GM23338 (cell line): ENCODE measurements at regions not wholly inside any gene's neighbourhood (a gene's known extent, or its start where the extent isn't known, plus 50 kb on each side); places are given as distances from the start of the nearest gene placed in this dataset.

Source experiments
- ATAC-seq: fragments of 200-7000 bp; cut with Tn5 transposase; 3 replicates; pipeline ENCODE4 v1.9.1; 2020
- DNase-seq: peaks from one replicate; pipeline ENCODE4 v3.0.0-alpha.2; 2015; ENCODE audit warnings: low spot score
- H2AFZ ChIP-seq: fragments of 200-600 bp; sonication (generic); 2 replicates; pipeline ENCODE4 v1.8.0; 2016; ENCODE audit warnings: antibody characterized with exemption, mild to moderate bottlenecking, moderate library complexity
- H3F3A ChIP-seq: fragments of 200-600 bp; sonication (generic); replicated peaks from 2 replicates; pipeline ENCODE4 v1.8.0; 2017; ENCODE audit warnings: antibody characterized with exemption, mixed run types, low read depth
- H3K27ac ChIP-seq: fragments of 200-600 bp; sonication (generic); 2 replicates; pipeline ENCODE4 v1.6.1; 2016; ENCODE audit warnings: low read depth
- H3K27me3 ChIP-seq: fragments of 200-600 bp; sonication (generic); 2 replicates; pipeline ENCODE4 v1.8.0; 2016; ENCODE audit warnings: mild to moderate bottlenecking, mixed run types, moderate library complexity; ENCODE audit not compliant: insufficient read depth
- H3K36me3 ChIP-seq: fragments of 200-600 bp; sonication (generic); 2 replicates; pipeline ENCODE4 v1.8.0; 2016; ENCODE audit warnings: mild to moderate bottlenecking; ENCODE audit not compliant: insufficient read depth
- H3K4me1 ChIP-seq: fragments of 200-600 bp; sonication (generic); 2 replicates; pipeline ENCODE4 v1.8.0; 2016; ENCODE audit warnings: mild to moderate bottlenecking, moderate library complexity; ENCODE audit not compliant: insufficient read depth
- H3K4me2 ChIP-seq: fragments of 200-600 bp; sonication (generic); 2 replicates; pipeline ENCODE4 v1.7.1; 2017; ENCODE audit warnings: mixed run types
- H3K4me3 ChIP-seq: fragments of 200-600 bp; sonication (generic); 2 replicates; pipeline ENCODE4 v1.6.1; 2016; ENCODE audit warnings: mixed run types
- H3K79me2 ChIP-seq: fragments of 200-600 bp; sonication (generic); replicated peaks from 2 replicates; pipeline ENCODE4 v1.8.0; 2017; ENCODE audit warnings: mild to moderate bottlenecking; ENCODE audit not compliant: insufficient read depth
- H3K9me2 ChIP-seq: fragments of 200-600 bp; sonication (generic); 2 replicates; pipeline ENCODE4 v1.8.0; 2017; ENCODE audit not compliant: insufficient read depth
- H4K20me1 ChIP-seq: fragments of 200-600 bp; sonication (generic); replicated peaks from 2 replicates; pipeline ENCODE4 v1.8.0; 2017; ENCODE audit warnings: mild to moderate bottlenecking; ENCODE audit not compliant: insufficient read depth
- H3K27ac Mint-ChIP-seq: 2 replicates; pipeline ENCODE4 v1.8.0; 2020; ENCODE audit warnings: inconsistent platforms, mild to moderate bottlenecking, moderate library complexity, mixed read lengths
- H3K27me3 Mint-ChIP-seq: 3 replicates; pipeline ENCODE4 v1.8.0; 2022; ENCODE audit warnings: low read depth, mild to moderate bottlenecking, moderate library complexity, mixed read lengths, inconsistent platforms; ENCODE audit not compliant: insufficient read depth, poor library complexity
- H3K36me3 Mint-ChIP-seq: 3 replicates; pipeline ENCODE4 v1.8.0; 2021; ENCODE audit warnings: low read depth, mild to moderate bottlenecking, inconsistent platforms, moderate library complexity, mixed read lengths
- H3K4me1 Mint-ChIP-seq: 3 replicates; pipeline ENCODE4 v1.8.0; 2020; ENCODE audit warnings: mild to moderate bottlenecking, inconsistent platforms, mixed read lengths
- H3K4me3 Mint-ChIP-seq: 3 replicates; pipeline ENCODE4 v1.8.0; 2021; ENCODE audit warnings: moderate library complexity, mild to moderate bottlenecking, inconsistent platforms, mixed read lengths
- H3K9me3 Mint-ChIP-seq: 3 replicates; pipeline ENCODE4 v1.8.0; 2020; ENCODE audit warnings: moderate library complexity, mild to moderate bottlenecking, inconsistent platforms, mixed read lengths
- CREB1 ChIP-seq: fragments of 250-450 bp; sonication (Bioruptor Pico); IDR thresholded peaks from 2 replicates; pipeline ENCODE4 v1.5.0; 2020; ENCODE audit warnings: low read depth, mild to moderate bottlenecking, moderate library complexity
- CTCF ChIP-seq, 2 experiments: fragments of 200-600 bp in 1 of 2; sonication (generic) in 1 of 2; conservative IDR thresholded peaks; 2 replicates each; pipeline versions ENCODE4 v1.5.1 to v1.6.1; 2016 to 2017; ENCODE audit warnings: antibody characterized with exemption in 2 of 2, low read depth in 2 of 2, mild to moderate bottlenecking in 2 of 2, moderate library complexity in 1 of 2
- EZH2 ChIP-seq: fragments of 200-600 bp; sonication (generic); IDR thresholded peaks from one replicate; pipeline ENCODE4 v1.8.0; 2017; ENCODE audit warnings: antibody characterized with exemption, mild to moderate bottlenecking, low read depth; ENCODE audit not compliant: unreplicated experiment
- EZH2phosphoT487 ChIP-seq: fragments of 200-600 bp; sonication (generic); IDR thresholded peaks from one replicate; pipeline ENCODE4 v1.8.1; 2018; ENCODE audit warnings: antibody characterized with exemption; ENCODE audit not compliant: unreplicated experiment
- JUNB ChIP-seq: IDR thresholded peaks from one replicate; pipeline ENCODE4 v1.6.1; 2016; ENCODE audit warnings: antibody characterized with exemption; ENCODE audit not compliant: unreplicated experiment
- REST ChIP-seq: IDR thresholded peaks from one replicate; pipeline ENCODE4 v1.6.1; 2018; ENCODE audit warnings: antibody characterized with exemption; ENCODE audit not compliant: unreplicated experiment
- ZNF114 ChIP-seq: fragments of 250-450 bp; sonication (Bioruptor Pico); IDR thresholded peaks from 2 replicates; pipeline ENCODE4 v1.5.0; 2020; ENCODE audit warnings: mild to moderate bottlenecking, moderate library complexity
- ZNF331 ChIP-seq: fragments of 250-450 bp; sonication (Bioruptor Pico); IDR thresholded peaks from 2 replicates; pipeline ENCODE4 v1.5.0; 2020; ENCODE audit warnings: low read depth, mild to moderate bottlenecking, moderate library complexity
- ZNF462 ChIP-seq: fragments of 250-450 bp; sonication (Bioruptor Pico); IDR thresholded peaks from 2 replicates; pipeline ENCODE4 v1.5.0; 2020; ENCODE audit warnings: mild to moderate bottlenecking, moderate library complexity

- Histone ChIP-seq H3K79me2 (no peaks in the 10 kb centered on the region), H3F3A (no peaks in the 10 kb centered on the region), H3K27ac (no peak overlapping the region), H2AFZ (no peak overlapping the region), H3K27me3 (no peaks in the 10 kb centered on the region), H3K9me2 (no peaks in the 10 kb centered on the region; the same call in none of the 2 replicates), H3K36me3 (no peaks in the 10 kb centered on the region), H4K20me1 (no peaks in the 10 kb centered on the region), H3K4me2 (no peak overlapping the region), H3K4me1 (no peaks in the 10 kb centered on the region), H3K4me3 (no peak overlapping the region)
- no peak overlapping the region for H3K4me3 Mint-ChIP-seq
- DNase-seq (no peak), ATAC-seq (no peak)
- H3K9me3 Mint-ChIP-seq, result peaks cover 44% of the 10 kb centered on the region
- no peak overlapping the region for H3K27ac Mint-ChIP-seq
- TF ChIP-seq ZNF331 (CRISPR knock-in tag) (no peak), ZNF462 (no peak), CTCF (conservative IDR thresholded peaks at IDR 0.05; ENCODE audit: low read depth in 2 of 2) (0 out of 4 replicates have a peak, but pooled peaks of 1 of the 2 experiments have one; percentile 23), JUNB (no peak)
- peaks cover 2% of the 10 kb centered on the region for H3K27me3 Mint-ChIP-seq
- no peaks in the 10 kb centered on the region for H3K4me1 Mint-ChIP-seq
- H3K36me3 Mint-ChIP-seq, result peaks cover 27% of the 10 kb centered on the region
Measured at GRCh38 chr3:1787094-1787493, 311.6 kb upstream of the CNTN4 start.

- no peaks in the 10 kb centered on the region for H3K4me1 Mint-ChIP-seq
- H3K27ac Mint-ChIP-seq, result no peak overlapping the region
- no peak for TF ChIP-seq CREB1 (CRISPR knock-in tag)
- no peak for TF ChIP-seq JUNB
- no peak for TF ChIP-seq ZNF331 (CRISPR knock-in tag)
- TF ChIP-seq EZH2, result no peak
- TF ChIP-seq REST, result no peak
- no peak for TF ChIP-seq EZH2phosphoT487
- TF ChIP-seq ZNF114 (CRISPR knock-in tag), result no peak
Measured at GRCh38 chr3:1792466-1792865, 306.2 kb upstream of the CNTN4 start.

More at GRCh38 chr3:1792466-1792865, 306.2 kb upstream of the CNTN4 start:
- Histone ChIP-seq H3K4me1 (no peaks in the 10 kb centered on the region), H3K27ac (no peak overlapping the region), H3K9me2 (no peaks in the 10 kb centered on the region; the same call in none of the 2 replicates), H3K4me2 (no peak overlapping the region), H3K79me2 (no peaks in the 10 kb centered on the region), H3F3A (no peaks in the 10 kb centered on the region), H3K36me3 (no peaks in the 10 kb centered on the region), H4K20me1 (no peaks in the 10 kb centered on the region), H3K27me3 (no peaks in the 10 kb centered on the region), H2AFZ (no peak overlapping the region), H3K4me3 (no peak overlapping the region)
- peaks cover 22% of the 10 kb centered on the region for H3K9me3 Mint-ChIP-seq
- DNase-seq, result no peak
- no peak overlapping the region for H3K4me3 Mint-ChIP-seq
- no peak for ATAC-seq
- H3K27me3 Mint-ChIP-seq, result peaks cover 2% of the 10 kb centered on the region
- H3K36me3 Mint-ChIP-seq, result peaks cover 17% of the 10 kb centered on the region
